Stimulated activated CD8-positive, alpha-beta memory T cell treated with anti-CD3 and anti-CD28 coated beads, Interleukin-7, amount 100 ng/mL, for 1 hour (primary cell): ENCODE measurements at regions not wholly inside any gene's neighbourhood (a gene's known extent, or its start where the extent isn't known, plus 50 kb on each side); places are given as distances from the start of the nearest gene placed in this dataset.

Source experiments
- DNase-seq, 2 donors: peaks; one replicate each; pipeline ENCODE4 v3.0.0-alpha.2; 2020; ENCODE audit warnings: low read depth in 2 of 2

DNA sequence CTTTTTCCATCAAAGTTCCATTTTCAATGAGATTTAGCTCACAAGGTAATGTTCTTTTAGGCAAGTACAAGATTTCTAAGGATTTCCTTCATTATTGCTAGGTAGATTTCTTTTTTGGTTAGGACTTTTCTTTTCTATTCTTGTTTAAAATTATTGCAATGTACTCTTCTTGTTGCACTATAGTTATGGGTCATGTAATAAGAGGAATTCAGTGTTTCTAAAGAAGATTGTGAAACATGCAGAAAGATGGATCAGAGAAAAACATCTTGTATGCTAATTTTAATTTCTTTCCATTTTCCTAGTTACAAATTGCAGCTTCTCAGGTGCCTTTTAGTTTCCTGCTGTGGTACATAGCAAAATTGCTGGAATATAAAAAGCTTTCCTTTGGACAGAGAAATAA is 56.1 kb downstream of the BTG1 start:
- DNase-seq, result no peak

DNA sequence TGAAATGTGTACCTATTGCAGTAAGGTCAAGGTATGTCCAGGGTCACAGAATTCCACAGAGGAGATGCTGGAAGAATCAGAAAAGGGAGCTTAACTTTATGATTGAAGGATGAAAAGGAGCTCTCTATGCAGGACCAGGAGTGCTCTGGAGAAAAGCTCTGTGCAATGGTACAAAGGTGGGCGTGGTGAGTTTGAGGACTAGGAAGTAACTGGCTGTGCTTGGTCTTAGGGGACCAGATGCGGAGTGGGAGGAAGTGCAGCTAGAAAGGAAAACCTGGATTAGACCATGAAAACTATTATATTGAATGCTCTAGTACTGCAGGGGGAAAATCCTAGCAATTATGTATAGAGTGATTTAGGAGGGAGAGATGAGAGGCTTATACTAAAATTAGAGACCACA is 56.8 kb downstream of the BTG1 start:
- no peak for DNase-seq

DNA sequence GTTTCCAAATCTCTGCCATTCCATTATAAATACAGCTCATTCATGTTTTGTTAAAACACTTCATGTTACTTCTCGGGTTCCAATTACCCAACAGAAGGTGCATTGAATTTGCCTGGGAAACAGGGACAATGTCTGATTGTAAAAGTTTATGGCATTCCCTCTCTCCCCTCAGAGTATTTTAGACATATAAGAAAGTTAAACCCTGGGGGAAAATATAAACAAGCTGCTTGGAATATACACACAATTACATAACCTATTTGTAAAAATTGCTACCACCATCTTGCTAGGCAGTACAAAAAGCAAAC is 60.0 kb downstream of the BTG1 start:
- no peak for DNase-seq

DNA sequence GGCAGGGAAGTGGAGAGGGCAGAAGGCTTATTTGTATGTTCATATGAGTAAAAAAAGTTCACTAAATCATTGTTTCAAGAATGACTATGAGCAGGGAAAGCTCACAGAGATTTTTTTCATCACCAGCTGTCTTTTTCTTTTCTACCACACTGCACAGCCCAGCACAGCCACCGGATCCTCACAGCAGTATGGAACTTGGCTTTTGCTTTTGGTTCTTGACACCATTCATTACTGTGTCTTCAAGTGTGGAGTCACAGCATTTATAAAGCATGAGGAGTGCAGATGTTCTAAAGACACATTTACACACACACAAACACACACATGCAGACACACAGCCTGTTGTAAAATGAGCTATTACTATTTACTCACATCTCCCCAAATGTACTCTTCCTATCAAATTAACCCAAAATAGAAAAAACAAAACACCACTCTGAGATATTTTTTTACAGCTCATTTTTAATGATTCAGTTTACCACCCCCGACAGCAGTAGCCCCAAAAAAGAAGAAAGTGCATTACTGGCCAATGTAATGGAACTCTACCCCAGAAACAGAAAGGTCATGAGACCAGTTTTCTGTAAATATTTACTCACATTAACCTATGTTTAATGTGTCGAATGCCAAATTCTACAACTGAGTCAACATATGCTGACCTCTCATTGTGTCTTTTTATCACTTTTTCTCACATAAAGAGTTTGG is 60.5 kb downstream of the BTG1 start:
- DNase-seq, result no peak

DNA sequence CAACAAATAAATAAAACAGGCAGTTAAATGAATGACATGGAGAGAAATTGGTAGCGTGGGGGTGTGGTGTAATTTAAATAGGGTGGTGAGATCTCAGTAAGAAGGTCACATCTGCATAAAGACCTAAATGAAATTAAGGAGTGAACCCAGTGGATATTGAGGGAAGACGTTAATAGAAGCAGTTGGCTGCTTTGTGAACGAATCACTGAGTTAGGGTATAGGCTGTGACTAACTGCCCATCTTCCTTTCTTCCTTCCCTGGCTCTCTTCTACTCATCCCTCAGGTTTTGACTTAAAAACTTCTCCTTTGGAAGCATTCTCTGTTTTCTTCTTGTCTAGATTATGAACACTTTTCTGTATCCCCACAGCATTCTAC is 64.7 kb downstream of the BTG1 start:
- no peak for DNase-seq

DNA sequence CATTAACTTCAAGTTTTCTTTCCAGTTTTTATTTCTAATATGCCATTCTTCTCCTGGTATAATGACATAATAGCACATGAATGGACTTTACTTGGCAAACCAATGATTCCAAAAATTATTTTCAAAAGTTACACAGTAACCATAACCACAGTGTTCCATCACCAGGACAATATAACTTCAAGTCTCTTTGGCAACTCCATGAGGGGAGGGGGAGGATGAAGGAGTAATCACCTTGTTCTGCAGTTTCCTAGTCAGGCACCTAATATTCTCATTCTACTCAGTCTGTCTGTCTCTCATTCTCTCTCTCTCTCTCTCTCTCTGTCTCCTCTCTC is 66.6 kb downstream of the BTG1 start:
- DNase-seq, result no peak

DNA sequence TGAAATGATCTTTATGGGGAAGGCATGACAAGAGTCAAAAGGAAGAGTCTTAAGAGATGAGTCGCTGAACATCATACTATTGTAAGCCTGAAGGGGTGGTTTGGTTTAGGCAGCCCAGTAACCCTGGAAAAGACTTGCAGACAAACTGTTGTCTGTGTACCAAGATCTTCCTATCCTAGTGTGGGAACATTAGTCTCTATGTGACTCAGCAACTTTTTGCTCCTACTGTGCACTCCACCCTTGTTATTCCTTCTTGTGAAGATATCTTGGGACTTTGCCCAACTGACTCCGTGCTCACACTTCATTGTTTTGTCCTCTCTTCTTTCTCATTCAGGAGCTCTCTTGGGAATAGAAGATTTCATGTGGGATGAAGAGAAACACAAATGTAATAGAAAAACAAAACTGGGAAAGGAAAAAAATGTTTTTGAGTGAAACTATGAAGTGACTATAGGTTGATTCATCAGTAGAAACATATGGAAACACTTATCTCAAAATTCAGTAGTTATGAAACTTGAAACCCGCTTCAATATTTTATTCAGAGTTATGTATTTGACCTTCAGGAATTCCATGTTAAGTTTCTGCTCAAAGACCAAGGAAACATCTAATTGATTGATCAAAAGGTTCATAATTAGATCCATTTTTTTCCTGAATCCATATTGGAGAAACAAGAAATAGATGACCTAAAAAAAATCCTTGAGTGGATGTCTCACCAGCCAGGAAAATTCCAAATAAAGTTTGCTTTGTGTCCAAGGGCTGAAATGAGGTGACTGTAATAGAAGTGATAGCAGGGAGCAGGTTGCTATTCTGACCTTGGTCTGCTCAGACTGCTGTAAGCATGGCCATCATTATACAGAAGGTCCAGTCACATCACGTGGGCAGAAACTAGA is 67.2 kb downstream of the BTG1 start:
- no peak for DNase-seq

DNA sequence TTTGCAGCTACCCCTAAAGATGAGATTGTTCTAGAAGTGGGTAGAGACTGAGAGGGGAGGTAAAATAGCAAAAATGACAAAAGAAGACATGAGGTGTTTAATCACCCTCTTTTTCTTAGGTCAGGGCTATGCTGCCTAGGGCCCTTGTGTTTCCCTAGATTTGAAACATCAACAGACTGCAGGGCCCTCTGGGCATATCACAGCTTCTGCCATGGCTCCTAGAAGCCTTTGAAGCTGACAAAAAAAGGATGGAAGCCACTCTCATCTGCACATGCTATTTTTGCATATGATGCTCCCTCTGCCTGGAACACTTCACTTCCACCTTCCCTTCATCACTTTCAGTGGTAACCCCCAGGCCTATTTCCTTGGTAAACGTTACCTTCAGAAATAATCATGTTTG is 68.1 kb downstream of the BTG1 start:
- DNase-seq, result no peak

DNA sequence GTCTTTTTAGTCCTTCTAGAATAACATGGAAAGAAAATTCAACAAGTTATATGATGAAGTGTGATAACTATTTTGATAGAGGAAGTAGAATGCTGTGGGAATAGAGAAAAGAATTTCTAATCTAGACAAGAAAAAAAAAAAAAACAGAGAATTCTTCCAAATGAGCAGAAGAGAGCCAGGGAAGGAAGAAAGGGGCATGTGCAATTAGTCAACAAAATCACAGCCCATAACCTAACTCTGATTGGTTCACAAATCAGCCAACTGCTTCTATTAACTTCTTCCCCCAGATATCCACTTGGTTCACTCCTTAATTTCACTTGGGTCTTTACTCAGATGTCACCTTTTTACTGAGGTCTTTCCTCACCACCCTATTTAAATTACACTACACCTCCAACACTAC is 69.5 kb downstream of the BTG1 start:
- DNase-seq, result no peak

DNA sequence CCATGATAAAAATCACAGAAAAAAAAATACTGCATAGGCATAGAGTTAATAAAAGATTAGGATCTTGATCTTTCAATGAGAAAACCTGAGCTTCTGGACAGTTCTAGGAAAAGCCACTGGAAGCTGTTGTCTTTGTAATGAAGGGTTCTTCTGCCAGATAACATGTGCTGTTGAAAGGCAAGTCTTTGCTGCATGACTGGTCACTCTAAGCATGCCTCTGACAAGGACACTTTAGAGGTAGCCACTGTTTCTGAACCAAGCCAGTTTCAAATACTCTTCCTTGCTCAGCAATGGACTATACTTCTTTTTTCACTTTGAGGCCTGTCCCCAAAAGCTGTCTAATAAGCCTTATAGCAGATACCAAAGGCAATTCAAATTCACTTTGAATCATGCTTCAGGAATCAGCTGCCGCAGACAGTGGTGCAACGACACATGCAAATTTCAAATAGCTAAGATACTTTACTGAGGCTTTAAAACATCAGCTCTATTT is 70.2 kb downstream of the BTG1 start:
- DNase-seq, result no peak

DNA sequence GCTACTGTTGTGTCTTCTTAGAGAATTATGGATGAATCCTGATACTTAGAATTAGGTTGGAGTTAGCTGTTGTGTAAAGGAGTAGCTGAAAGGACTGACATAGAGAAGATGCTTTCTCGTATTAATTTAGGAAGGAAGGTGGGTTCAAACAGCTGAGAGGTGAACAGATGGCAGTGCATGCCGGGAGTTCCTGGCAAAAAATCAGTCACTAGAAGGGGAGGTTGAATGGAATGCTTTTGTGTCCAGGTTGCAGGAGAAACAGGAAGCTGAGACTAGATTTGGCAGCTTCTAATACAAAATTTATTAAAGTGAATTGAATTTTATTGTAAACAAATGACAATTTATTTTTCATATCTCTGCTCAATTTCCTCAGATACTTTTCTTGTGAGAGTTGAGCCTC is 70.8 kb downstream of the BTG1 start:
- DNase-seq, result no peak

DNA sequence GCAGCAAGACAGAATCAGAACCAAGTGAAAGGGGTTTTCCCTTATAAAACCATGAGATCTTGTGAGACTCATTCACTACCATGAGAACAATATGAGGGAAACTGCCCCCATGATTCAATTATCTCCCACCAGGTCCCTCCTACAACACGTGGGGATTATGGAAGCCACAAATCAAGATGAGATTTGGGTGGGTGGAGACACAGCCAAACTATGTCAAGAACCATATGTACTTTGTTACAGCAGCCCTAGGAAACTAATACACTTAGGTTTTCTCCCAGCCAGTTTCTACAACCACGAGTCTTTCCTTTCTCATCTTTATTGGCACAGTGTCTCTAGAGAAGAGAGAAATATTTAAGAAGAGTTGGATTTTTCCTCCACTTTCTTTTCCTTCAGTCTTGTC is 72.6 kb downstream of the BTG1 start:
- DNase-seq, result no peak

DNA sequence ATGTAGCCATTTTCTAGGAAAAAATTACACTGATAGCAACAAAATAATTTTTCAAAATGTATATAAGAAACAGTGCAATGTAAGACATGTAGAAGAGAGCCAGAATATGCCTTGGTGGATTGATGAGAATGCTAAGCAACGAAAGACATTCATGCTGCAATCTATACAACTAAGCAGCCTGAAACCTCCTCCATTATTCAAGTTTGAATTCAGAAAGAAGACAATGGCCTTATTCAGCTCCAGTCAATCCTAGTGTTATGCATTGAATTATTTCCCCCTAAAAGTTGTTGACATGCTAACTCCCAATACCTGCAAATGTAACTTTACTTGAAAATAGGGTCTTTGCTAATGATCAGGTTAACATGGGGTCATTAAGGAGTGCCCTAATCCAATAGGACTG is 73.5 kb downstream of the BTG1 start:
- DNase-seq, result no peak

DNA sequence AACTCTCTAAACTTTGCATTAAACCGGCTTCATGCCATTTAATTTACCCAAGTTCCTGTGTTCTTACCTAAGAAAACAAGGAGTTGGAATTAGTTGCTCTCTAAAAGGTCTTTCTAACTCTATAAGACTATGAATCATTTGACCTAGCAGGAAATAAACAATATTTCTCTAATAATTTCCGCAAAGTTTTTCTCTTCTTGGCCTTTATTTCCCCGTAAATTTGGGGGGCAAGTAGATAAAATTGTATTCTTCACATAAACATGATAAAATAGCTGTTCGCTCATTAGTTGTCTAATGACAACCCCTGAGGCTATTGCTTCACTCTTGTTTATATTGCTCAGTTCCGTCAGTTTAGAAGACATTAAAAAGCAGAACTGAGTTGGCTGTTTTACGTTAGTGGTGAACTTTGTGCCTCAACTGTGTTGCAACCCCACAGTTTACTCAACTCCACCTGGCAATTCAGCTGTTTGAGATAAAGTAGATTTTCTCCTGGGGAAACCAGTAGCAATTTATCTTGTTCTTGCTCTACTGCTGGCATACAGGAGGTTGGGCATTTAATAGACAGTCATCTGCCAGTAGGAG is 74.7 kb downstream of the BTG1 start:
- no peak for DNase-seq

DNA sequence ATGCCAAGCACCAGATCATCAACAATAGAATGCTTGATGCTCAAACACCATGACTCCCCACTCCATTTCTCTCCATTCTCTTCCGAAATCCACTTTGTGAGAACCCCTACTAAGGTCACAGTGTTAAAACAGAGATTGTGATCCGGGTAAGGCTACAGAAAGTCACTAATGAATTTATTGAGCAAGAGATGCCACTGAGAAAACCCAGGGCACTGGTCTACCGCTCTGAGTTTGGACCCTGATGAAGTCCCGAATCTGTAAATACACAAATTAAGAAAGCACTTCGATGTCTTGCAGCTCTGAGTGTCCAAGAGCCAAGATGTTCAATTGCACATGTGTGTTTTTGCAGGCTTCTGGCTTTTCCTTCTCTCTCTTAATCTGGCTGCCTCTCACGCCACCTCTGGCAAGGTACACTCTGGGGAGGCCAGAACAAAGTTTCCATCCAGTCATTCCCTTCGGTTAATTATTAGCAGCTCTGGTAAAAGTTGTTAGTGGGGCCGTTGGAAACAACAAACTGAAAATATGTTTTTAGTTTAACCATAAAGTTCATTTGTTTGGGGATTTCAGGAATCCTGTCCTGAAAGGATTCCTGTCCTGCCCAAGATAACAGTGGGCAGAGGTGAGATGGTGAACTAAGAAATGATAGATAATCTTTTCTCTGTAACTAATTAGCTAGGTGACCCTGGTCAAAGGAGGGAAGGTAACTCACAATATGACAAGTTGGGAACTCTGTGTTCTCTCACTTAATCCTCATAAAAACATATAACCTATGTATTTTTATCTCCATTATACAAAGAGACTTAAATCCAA is 75.4 kb downstream of the BTG1 start:
- DNase-seq, result no peak

DNA sequence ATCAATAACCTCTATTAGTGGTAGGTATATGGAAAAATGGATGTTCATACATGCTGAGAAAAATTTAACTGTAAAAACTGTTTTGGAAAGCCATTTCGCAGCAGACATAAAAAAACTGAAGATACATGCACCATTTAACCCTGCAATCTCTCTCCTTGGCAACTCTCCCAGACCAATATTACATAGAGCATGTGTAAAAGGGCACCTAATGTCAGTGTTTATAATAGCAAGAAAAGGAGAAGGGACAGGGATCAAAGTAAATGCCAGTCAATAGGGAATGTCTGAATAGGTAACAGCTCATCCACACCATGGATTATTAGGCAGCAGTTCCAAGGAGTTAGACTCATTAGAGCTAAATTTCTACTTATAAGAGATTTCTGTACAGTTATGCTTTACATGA is 77.2 kb downstream of the BTG1 start:
- no peak for DNase-seq

DNA sequence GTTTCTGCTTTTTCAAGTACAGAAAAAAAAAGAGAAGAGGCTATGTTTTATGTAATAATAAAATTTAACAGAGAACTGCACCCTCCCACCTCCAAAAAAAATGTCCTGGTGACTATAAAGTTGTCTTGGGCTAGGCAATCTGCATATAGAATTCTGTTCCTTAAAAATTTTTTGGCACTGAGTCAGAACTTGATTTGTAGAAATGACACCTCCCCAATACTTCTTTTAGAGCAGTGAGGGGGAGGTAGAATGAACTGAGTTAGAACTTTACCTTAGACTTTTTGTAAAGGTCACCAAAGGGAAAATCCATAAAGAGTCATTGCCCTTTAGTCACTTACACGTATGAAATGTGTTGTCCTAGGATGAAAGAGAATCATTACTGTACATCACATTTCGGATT is 80.0 kb downstream of the BTG1 start:
- no peak for DNase-seq

DNA sequence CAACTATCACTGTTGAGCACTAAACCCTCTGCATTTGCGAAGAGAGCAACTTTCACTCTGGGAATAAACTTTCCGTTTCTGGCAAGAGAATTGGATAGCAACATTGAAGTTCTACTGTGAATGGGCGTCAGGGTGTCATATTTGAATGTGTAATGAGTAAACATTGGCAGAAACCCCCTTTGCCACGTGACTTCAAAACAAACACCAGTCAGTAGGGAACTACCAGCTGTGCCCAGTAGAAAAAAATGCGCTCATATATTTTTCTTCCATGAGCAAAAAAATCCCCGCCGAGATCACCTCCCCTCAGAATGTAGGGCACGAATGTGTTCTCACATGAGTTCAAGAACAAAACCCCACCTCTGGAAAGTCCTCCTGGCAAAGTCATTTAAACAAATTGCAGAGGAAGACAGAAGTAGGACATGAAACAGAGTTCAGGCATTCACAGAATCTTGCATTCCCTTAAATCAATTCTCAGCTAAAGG is 80.6 kb downstream of the BTG1 start:
- DNase-seq, result no peak

DNA sequence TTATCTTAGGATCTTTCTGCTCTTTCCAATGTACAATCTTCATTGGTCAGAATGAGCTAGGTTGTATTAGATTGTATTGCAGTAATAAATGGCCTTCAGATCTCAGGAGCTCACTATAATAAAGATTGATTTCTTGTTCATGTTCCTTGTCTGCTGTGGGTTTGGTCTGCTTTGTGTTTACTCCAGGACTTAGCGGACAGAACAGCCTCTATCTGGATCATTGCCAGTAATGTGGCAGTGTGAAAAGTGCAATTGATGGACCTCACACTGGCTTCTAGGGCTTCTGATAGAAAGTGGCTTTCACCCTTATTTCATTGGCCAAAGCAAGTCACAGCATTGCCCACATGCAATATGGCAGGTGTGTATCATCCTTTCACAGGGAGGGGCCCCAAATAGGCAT is 81.2 kb downstream of the BTG1 start:
- no peak for DNase-seq

DNA sequence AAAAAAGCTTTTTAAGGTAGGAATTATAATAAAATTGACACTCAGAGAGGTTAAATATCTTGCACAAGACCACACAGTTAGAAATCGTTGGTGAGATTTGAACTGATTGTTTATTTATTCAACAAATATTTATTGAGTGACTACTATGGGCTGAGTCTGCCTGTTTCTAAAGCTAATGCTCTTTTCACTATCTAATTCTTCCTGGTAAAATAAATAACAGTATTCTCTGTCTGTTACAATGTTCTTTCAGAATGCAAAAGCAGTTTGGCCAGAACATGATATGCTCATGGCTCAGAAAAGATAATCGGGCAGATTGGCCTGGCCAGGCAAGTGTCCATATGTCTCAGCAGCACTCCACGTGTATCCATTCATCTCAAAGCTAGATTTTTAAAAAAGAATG is 82.0 kb downstream of the BTG1 start:
- no peak for DNase-seq

DNA sequence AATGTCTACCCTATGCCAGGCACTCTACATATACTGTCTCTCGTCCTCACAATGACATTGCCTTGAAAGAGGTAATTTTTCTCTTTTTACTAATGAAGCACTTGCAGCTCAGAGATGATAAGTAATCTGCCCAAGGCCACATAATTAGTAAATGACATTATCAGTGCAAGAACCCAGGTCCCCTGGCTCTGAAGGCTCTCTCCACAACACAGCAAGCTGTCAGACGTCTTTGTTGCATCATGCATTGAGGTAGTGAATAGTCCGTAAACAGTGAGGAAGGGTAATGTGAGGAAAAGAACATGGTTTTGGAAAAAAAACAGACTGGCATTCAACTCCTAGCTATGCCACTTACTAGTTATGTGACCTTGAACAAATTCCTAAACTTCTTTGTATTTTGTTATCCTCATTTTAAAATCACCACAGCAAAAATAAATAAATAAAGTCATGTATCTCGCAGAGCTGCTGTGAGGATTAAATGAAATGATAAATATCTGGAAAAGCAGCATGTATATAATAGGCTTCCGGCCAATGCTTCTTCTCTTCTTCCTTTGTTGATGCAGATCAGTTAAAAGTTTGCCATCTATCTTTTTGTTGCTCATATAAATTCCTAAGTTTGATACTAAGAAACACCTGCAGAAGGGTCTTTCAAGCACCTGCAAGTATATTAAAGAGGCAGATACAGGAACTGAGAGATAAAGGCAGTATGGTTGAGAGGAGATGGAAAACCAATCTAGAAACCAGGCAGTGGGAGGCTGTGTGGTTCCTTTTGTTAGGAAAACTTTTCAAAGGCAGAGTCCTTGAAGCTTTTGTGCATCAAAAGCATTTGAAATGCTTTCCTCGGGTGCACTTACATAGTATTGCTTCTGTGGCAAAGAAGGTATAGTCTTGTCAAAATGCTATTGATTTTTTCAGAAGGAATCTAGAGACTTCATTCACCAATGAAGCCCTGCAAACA is 82.8 kb downstream of the BTG1 start:
- DNase-seq, result no peak
